OCI-LY1 (cell line): ENCODE measurements at regions not wholly inside any gene's neighbourhood (a gene's known extent, or its start where the extent isn't known, plus 50 kb on each side); places are given as distances from the start of the nearest gene placed in this dataset.

Experiments
- H2AFZ ChIP-seq: fragments of 200-600 bp; sonication (generic), shearing (Covaris generic); 2 replicates; pipeline ENCODE4 v1.6.0; 2014; ENCODE audit warnings: antibody characterized with exemption, mild to moderate bottlenecking, low read length
- H3F3A ChIP-seq: fragments of 200-600 bp; sonication (generic), shearing (Covaris generic); 2 replicates; pipeline ENCODE4 v1.6.0; 2014; ENCODE audit warnings: mild to moderate bottlenecking, antibody characterized with exemption, low read length, moderate library complexity; ENCODE audit not compliant: insufficient read depth
- H3K27ac ChIP-seq: fragments of 200-600 bp; sonication (generic); 2 replicates; pipeline ENCODE4 v1.5.1; 2014; ENCODE audit warnings: low read length, mixed run types, mild to moderate bottlenecking, low read depth; ENCODE audit not compliant: poor library complexity, severe bottlenecking
- H3K27me3 ChIP-seq: fragments of 200-600 bp; sonication (generic); 2 replicates; pipeline ENCODE4 v1.6.0; 2014; ENCODE audit warnings: antibody characterized with exemption, mild to moderate bottlenecking, low read length, moderate library complexity; ENCODE audit not compliant: insufficient read depth
- H3K36me3 ChIP-seq: fragments of 200-600 bp; sonication (generic); 2 replicates; pipeline ENCODE4 v1.6.1; 2014; ENCODE audit warnings: mild to moderate bottlenecking, antibody characterized with exemption, low read length, moderate library complexity, mixed read lengths; ENCODE audit not compliant: insufficient read depth
- H3K4me1 ChIP-seq: fragments of 200-600 bp; sonication (generic); 2 replicates; pipeline ENCODE4 v1.5.1; 2014; ENCODE audit warnings: mild to moderate bottlenecking, low read length, moderate library complexity; ENCODE audit not compliant: insufficient read depth, severe bottlenecking
- H3K4me2 ChIP-seq: fragments of 200-600 bp; sonication (generic), shearing (Covaris generic); 2 replicates; pipeline ENCODE4 v1.6.1; 2014; ENCODE audit warnings: low read length
- H3K4me3 ChIP-seq: fragments of 200-600 bp; sonication (generic); 2 replicates; pipeline ENCODE4 v1.5.1; 2014; ENCODE audit warnings: low read length, low read depth, mild to moderate bottlenecking, mixed read lengths; ENCODE audit not compliant: poor library complexity, severe bottlenecking
- H3K79me2 ChIP-seq: fragments of 200-600 bp; shearing (Covaris generic); 2 replicates; pipeline ENCODE4 v1.6.1; 2016; ENCODE audit warnings: mixed run types, low read length, mixed read lengths; ENCODE audit not compliant: insufficient read depth
- H3K9ac ChIP-seq: fragments of 200-600 bp; sonication (generic), shearing (Covaris generic); 2 replicates; pipeline ENCODE4 v1.6.1; 2014; ENCODE audit warnings: mild to moderate bottlenecking, low read length, mixed read lengths
- H3K9me2 ChIP-seq: fragments of 200-600 bp; sonication (generic), shearing (Covaris generic); 2 replicates; pipeline ENCODE4 v1.6.1; 2014; ENCODE audit warnings: low read depth, mild to moderate bottlenecking, low read length, mixed read lengths
- H3K9me3 ChIP-seq: fragments of 200-600 bp; shearing (Covaris generic); 2 replicates; pipeline ENCODE4 v1.6.1; 2014; ENCODE audit warnings: low read length, mixed read lengths
- H4K20me1 ChIP-seq: fragments of 200-600 bp; sonication (generic), shearing (Covaris generic); 2 replicates; pipeline ENCODE4 v1.6.0; 2016; ENCODE audit warnings: mild to moderate bottlenecking, low read length; ENCODE audit not compliant: insufficient read depth
- CTCF ChIP-seq: fragments of 200-600 bp; sonication (generic), shearing (Covaris generic); IDR thresholded peaks from 2 replicates; pipeline ENCODE4 v1.5.1; 2017; ENCODE audit warnings: mild to moderate bottlenecking, antibody characterized with exemption, low read length, moderate library complexity, mixed read lengths
- EZH2 ChIP-seq: fragments of 200-600 bp; sonication (generic), shearing (Covaris generic); IDR thresholded peaks from 2 replicates; pipeline ENCODE4 v1.8.0; 2017; ENCODE audit warnings: borderline replicate concordance, mixed run types, mild to moderate bottlenecking, antibody characterized with exemption, low read length, moderate library complexity, mixed read lengths

DNA sequence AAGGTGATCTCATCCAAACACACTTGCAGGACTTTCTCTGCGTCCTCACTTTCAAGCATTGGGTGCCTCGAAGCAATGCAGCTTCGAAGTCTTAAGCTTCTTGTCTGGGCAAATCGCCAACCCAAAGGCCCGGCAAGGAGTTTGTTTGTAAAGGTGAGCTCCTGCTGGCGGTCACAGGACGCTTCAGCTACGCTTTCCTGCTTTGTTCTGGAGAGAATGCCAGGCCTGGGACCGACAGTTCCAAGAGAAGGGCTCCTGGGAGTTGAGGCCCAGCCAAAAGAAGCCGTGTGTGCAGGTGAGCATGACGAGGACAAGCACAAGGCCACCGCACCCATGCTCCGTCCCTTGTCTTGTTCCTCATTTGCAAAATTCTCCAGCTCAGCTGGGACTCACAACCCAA is 106.6 kb upstream of the DOCK1 start:
- no peak overlapping the region for H3K4me3 ChIP-seq
- no peaks in the 10 kb centered on the region for H4K20me1 ChIP-seq
- no peaks in the 10 kb centered on the region for H3K36me3 ChIP-seq
- H3K9ac ChIP-seq = no peak overlapping the region
- H3K4me2 ChIP-seq = no peak overlapping the region
- no peak overlapping the region for H2AFZ ChIP-seq
- H3K9me3 ChIP-seq = no peaks in the 10 kb centered on the region
- TF ChIP-seq CTCF (no peak), EZH2 (no peak)
- no peaks in the 10 kb centered on the region for H3F3A ChIP-seq
- no peaks in the 10 kb centered on the region for H3K4me1 ChIP-seq
- H3K9me2 ChIP-seq = no peaks in the 10 kb centered on the region
- H3K79me2 ChIP-seq = no peaks in the 10 kb centered on the region
- no peaks in the 10 kb centered on the region for H3K27me3 ChIP-seq
- H3K27ac ChIP-seq = no peak overlapping the region

GRCh38 chr10:126803394-126803793 is 101.8 kb upstream of the DOCK1 start:
- TF ChIP-seq CTCF (no peak), EZH2 (no peak)

GRCh38 chr10:126804396-126804795 is 100.8 kb upstream of the DOCK1 start:
- H3K27ac ChIP-seq = no peak overlapping the region

More at GRCh38 chr10:126803394-126803793, 101.8 kb upstream of the DOCK1 start:
- H4K20me1 ChIP-seq = no peaks in the 10 kb centered on the region
- H3K4me2 ChIP-seq = no peak overlapping the region
- no peaks in the 10 kb centered on the region for H3K79me2 ChIP-seq
- H3K27ac ChIP-seq = no peak overlapping the region
- H3K9me2 ChIP-seq = no peaks in the 10 kb centered on the region
- no peaks in the 10 kb centered on the region for H3K9me3 ChIP-seq
- H2AFZ ChIP-seq = no peak overlapping the region
- H3K4me1 ChIP-seq = no peaks in the 10 kb centered on the region
- no peaks in the 10 kb centered on the region for H3F3A ChIP-seq
- no peak overlapping the region for H3K4me3 ChIP-seq
- H3K36me3 ChIP-seq = no peaks in the 10 kb centered on the region
- H3K9ac ChIP-seq = no peak overlapping the region
- no peaks in the 10 kb centered on the region for H3K27me3 ChIP-seq

More at GRCh38 chr10:126804396-126804795, 100.8 kb upstream of the DOCK1 start:
- Histone ChIP-seq H4K20me1 (no peaks in the 10 kb centered on the region), H3K9ac (no peak overlapping the region), H3K4me2 (no peak overlapping the region), H3K36me3 (no peaks in the 10 kb centered on the region), H3K9me2 (no peaks in the 10 kb centered on the region), H3F3A (no peaks in the 10 kb centered on the region), H2AFZ (no peak overlapping the region), H3K4me1 (no peaks in the 10 kb centered on the region), H3K27me3 (no peaks in the 10 kb centered on the region), H3K9me3 (no peaks in the 10 kb centered on the region), H3K79me2 (no peaks in the 10 kb centered on the region), H3K4me3 (no peak overlapping the region)
- TF ChIP-seq EZH2 (no peak), CTCF (no peak)
